BLaER1 treated with 17β-estradiol and CSF1 and Interleukin-3, amounts not matched to agents 10 nM and 100 nM (cell line): ENCODE measurements at regions not wholly inside any gene's neighbourhood (a gene's known extent, or its start where the extent isn't known, plus 50 kb on each side); places are given as distances from the start of the nearest gene placed in this dataset.
"Not testable (repeated sequence)": the region's sequence is repeated elsewhere in the genome, so short reads cannot be mapped to it uniquely, and the experiment has no call there.

Experiments used
- H3K27ac ChIP-seq, 11 experiments: shearing (Covaris generic); formaldehyde crosslinking; 2 replicates each; pipeline ENCODE4 v1.8.1; 2022
- H3K27me3 ChIP-seq, 11 experiments: shearing (Covaris generic); formaldehyde crosslinking; 2 replicates each; pipeline ENCODE4 v1.8.1; 2022
- H3K36me3 ChIP-seq, 11 experiments: shearing (Covaris generic); formaldehyde crosslinking; 2 replicates each; pipeline ENCODE4 v1.8.1; 2022
- H3K4me1 ChIP-seq, 10 experiments: shearing (Covaris generic); formaldehyde crosslinking; 2 replicates each; pipeline ENCODE4 v1.8.1; 2022
- H3K4me2 ChIP-seq, 11 experiments: shearing (Covaris generic); formaldehyde crosslinking; 2 replicates each; pipeline ENCODE4 v1.8.1; 2022
- H3K4me3 ChIP-seq, 10 experiments: shearing (Covaris generic); formaldehyde crosslinking; 2 replicates each; pipeline ENCODE4 v1.8.1; 2022
- H3K9ac ChIP-seq, 11 experiments: shearing (Covaris generic); formaldehyde crosslinking; 2 replicates each; pipeline ENCODE4 v1.8.1; 2022
- H3K9me3 ChIP-seq, 11 experiments: shearing (Covaris generic); formaldehyde crosslinking; replicated peaks in 1 of 11; 2 replicates each; pipeline ENCODE4 v1.8.1; 2022
- H4K20me1 ChIP-seq, 11 experiments: shearing (Covaris generic); formaldehyde crosslinking; 2 replicates each; pipeline ENCODE4 v1.8.1; 2022
- Cebpa-rat ChIP-seq, 11 experiments: shearing (Covaris generic); IDR thresholded peaks; 2 replicates each; pipeline ENCODE4 v1.8.1; 2022

GRCh38 chr3:106839576-106840280, 537.5 kb upstream of the CCDC54 start:
- H3K27me3 ChIP-seq = no peaks in the 10 kb centered on the region
- no peak overlapping the region for H3K4me3 ChIP-seq
- H3K36me3 ChIP-seq = no peaks in the 10 kb centered on the region
- H3K9ac ChIP-seq = no peak overlapping the region
- 0 out of 22 replicates have a peak, but pooled peaks cover 0 to 4% (median 0%) of the 10 kb centered on the region in 11 experiments for H3K9me3 ChIP-seq
- no peak overlapping the region for H3K27ac ChIP-seq
- H3K4me2 ChIP-seq = peak overlapping the region in 8 of 11 experiments; percentile 1 to 48 (median 30); a peak in 9 of 22 replicates
- H3K4me1 ChIP-seq = peaks cover 0 to 41% (median 13%) of the 10 kb centered on the region in 10 experiments; a peak in 12 of 20 replicates
- TF ChIP-seq Cebpa-rat (IDR thresholded peaks at IDR 0.05) = no peak
- no peaks in the 10 kb centered on the region for H4K20me1 ChIP-seq

GRCh38 chr3:106840319-106840718, 536.9 kb upstream of the CCDC54 start:
- no peak overlapping the region for H3K4me3 ChIP-seq
- H4K20me1 ChIP-seq = no peaks in the 10 kb centered on the region
- H3K4me1 ChIP-seq = peaks cover 0 to 41% (median 13%) of the 10 kb centered on the region in 10 experiments; a peak in 12 of 20 replicates
- H3K27ac ChIP-seq = no peak overlapping the region
- H3K9ac ChIP-seq = no peak overlapping the region
- no peaks in the 10 kb centered on the region for H3K36me3 ChIP-seq
- no peaks in the 10 kb centered on the region for H3K27me3 ChIP-seq
- peak overlapping the region in 6 of 11 experiments; percentile 7 to 48 (median 40); a peak in 7 of 22 replicates for H3K4me2 ChIP-seq
- 0 out of 22 replicates have a peak, but pooled peaks cover 0 to 4% (median 0%) of the 10 kb centered on the region in 11 experiments for H3K9me3 ChIP-seq
- no peak for TF ChIP-seq Cebpa-rat (IDR thresholded peaks at IDR 0.05)

GRCh38 chr3:106842151-106842550, 535.1 kb upstream of the CCDC54 start:
- Histone ChIP-seq H3K9me3 (peaks cover 0 to 4% (median 0%) of the 10 kb centered on the region in 11 experiments; a peak in 2 of 22 replicates), H3K27ac (no peak overlapping the region), H3K9ac (no peak overlapping the region), H4K20me1 (no peaks in the 10 kb centered on the region), H3K4me2 (peak overlapping the region in 7 of 11 experiments; percentile 4 to 63 (median 44); a peak in 9 of 22 replicates), H3K4me1 (peaks cover 0 to 41% (median 13%) of the 10 kb centered on the region in 10 experiments; a peak in 12 of 20 replicates), H3K4me3 (no peak overlapping the region), H3K36me3 (no peaks in the 10 kb centered on the region), H3K27me3 (no peaks in the 10 kb centered on the region)
- TF ChIP-seq Cebpa-rat (IDR thresholded peaks at IDR 0.05) = no peak

GRCh38 chr3:106844638-106845037, 532.6 kb upstream of the CCDC54 start:
- Histone ChIP-seq H3K4me2 (no peak overlapping the region), H4K20me1 (no peaks in the 10 kb centered on the region), H3K27ac (no peak overlapping the region), H3K4me1 (peaks cover 0 to 37% (median 11%) of the 10 kb centered on the region in 10 experiments; a peak in 12 of 20 replicates), H3K4me3 (no peak overlapping the region), H3K36me3 (no peaks in the 10 kb centered on the region), H3K9me3 (no peaks in the 10 kb centered on the region; a peak in 2 of 22 replicates), H3K27me3 (no peaks in the 10 kb centered on the region), H3K9ac (no peak overlapping the region)
- TF ChIP-seq Cebpa-rat (IDR thresholded peaks at IDR 0.05) = no peak

GRCh38 chr3:106848099-106848498, 529.1 kb upstream of the CCDC54 start:
- Histone ChIP-seq H3K4me2 (no peak overlapping the region), H3K27ac (no peak overlapping the region), H3K9me3 (no peaks in the 10 kb centered on the region; a peak in 2 of 22 replicates), H3K36me3 (no peaks in the 10 kb centered on the region), H3K9ac (no peak overlapping the region), H4K20me1 (no peaks in the 10 kb centered on the region), H3K27me3 (no peaks in the 10 kb centered on the region), H3K4me1 (peaks cover 0 to 3% (median 0%) of the 10 kb centered on the region in 10 experiments; a peak in 1 of 20 replicates), H3K4me3 (no peak overlapping the region)
- no peak for TF ChIP-seq Cebpa-rat (IDR thresholded peaks at IDR 0.05)

GRCh38 chr3:106850437-106850836, 526.8 kb upstream of the CCDC54 start:
- no peaks in the 10 kb centered on the region for H4K20me1 ChIP-seq
- H3K4me2 ChIP-seq = no peak overlapping the region
- H3K9me3 ChIP-seq = peaks cover 0 to 8% (median 0%) of the 10 kb centered on the region in 11 experiments; a peak in 3 of 22 replicates
- H3K27me3 ChIP-seq = no peaks in the 10 kb centered on the region
- H3K27ac ChIP-seq = no peak overlapping the region
- H3K36me3 ChIP-seq = no peaks in the 10 kb centered on the region
- H3K4me3 ChIP-seq = no peak overlapping the region
- no peak overlapping the region for H3K9ac ChIP-seq
- TF ChIP-seq Cebpa-rat (IDR thresholded peaks at IDR 0.05) = no peak
- H3K4me1 ChIP-seq = no peaks in the 10 kb centered on the region

GRCh38 chr3:106858321-106858720, 518.9 kb upstream of the CCDC54 start:
- not testable (repeated sequence) for H3K27ac ChIP-seq, H3K4me1 ChIP-seq, H3K4me2 ChIP-seq, H3K27me3 ChIP-seq, H3K9ac ChIP-seq, H3K36me3 ChIP-seq, H3K9me3 ChIP-seq, H4K20me1 ChIP-seq, H3K4me3 ChIP-seq

- Histone ChIP-seq H3K9ac (no peak overlapping the region), H3K9me3 (no peaks in the 10 kb centered on the region; a peak in 1 of 22 replicates), H3K4me2 (no peak overlapping the region), H3K4me3 (no peak overlapping the region), H3K36me3 (no peaks in the 10 kb centered on the region), H3K27me3 (no peaks in the 10 kb centered on the region), H3K4me1 (no peaks in the 10 kb centered on the region), H4K20me1 (no peaks in the 10 kb centered on the region), H3K27ac (no peak overlapping the region)
- no peak for TF ChIP-seq Cebpa-rat (IDR thresholded peaks at IDR 0.05)
These were observed 517.1 kb upstream of the CCDC54 start for GRCh38 chr3:106860182-106860581.

- no peaks in the 10 kb centered on the region for H3K27me3 ChIP-seq
- TF ChIP-seq Cebpa-rat (IDR thresholded peaks at IDR 0.05) = no peak
- no peak overlapping the region for H3K4me2 ChIP-seq
- H3K9me3 ChIP-seq = no peaks in the 10 kb centered on the region; a peak in 1 of 22 replicates
- H3K4me3 ChIP-seq = no peak overlapping the region
- H3K27ac ChIP-seq = no peak overlapping the region
- no peak overlapping the region for H3K9ac ChIP-seq
- no peaks in the 10 kb centered on the region for H3K4me1 ChIP-seq
- no peaks in the 10 kb centered on the region for H3K36me3 ChIP-seq
- H4K20me1 ChIP-seq = no peaks in the 10 kb centered on the region
These were observed 515.2 kb upstream of the CCDC54 start for GRCh38 chr3:106862067-106862466.

- no peak for TF ChIP-seq Cebpa-rat (IDR thresholded peaks at IDR 0.05)
These were observed 499.6 kb upstream of the CCDC54 start for GRCh38 chr3:106877627-106878026.

More at GRCh38 chr3:106877627-106878026, 499.6 kb upstream of the CCDC54 start:
- Histone ChIP-seq H3K27ac (no peak overlapping the region), H3K36me3 (no peaks in the 10 kb centered on the region), H3K4me1 (peaks cover 0 to 10% (median 5%) of the 10 kb centered on the region in 10 experiments; a peak in 8 of 20 replicates), H4K20me1 (no peaks in the 10 kb centered on the region), H3K9ac (no peak overlapping the region), H3K4me3 (no peak overlapping the region), H3K9me3 (no peaks in the 10 kb centered on the region), H3K4me2 (peak overlapping the region in 3 of 11 experiments; percentile 1 to 45 (median 7); a peak in 5 of 22 replicates), H3K27me3 (no peaks in the 10 kb centered on the region)
